ENCODE measurements at regions not wholly inside any gene's neighbourhood (a gene's known extent, or its start where the extent isn't known, plus 50 kb on each side); places are given as distances from the start of the nearest gene placed in this dataset.

DNA sequence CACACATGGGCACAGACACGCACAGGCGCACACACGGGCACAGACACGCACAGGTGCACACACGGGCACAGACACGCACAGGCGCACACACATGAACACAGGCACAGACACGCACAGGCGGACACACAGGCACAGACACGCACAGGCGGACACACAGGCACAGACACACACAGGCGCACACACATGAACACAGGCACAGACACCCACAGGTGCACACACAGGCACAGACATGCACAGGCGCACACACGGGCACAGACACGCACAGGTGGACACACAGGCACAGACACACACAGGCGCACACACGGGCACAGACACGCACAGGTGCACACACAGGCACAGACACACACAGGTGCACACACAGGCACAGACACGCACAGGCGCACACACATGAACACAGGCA lies 312.8 kb upstream of the IRX1 start:
- TF ChIP-seq ERF (CRISPR knock-in tag; IDR thresholded peaks at IDR 0.05) (no peak), ZFX (CRISPR knock-in tag; IDR thresholded peaks at IDR 0.05) (no peak), EZH2 (IDR thresholded peaks at IDR 0.05; ENCODE audit: borderline replicate concordance, low read depth, low read length) (no peak), HMGN3 (IDR thresholded peaks at IDR 0.05; ENCODE audit: borderline replicate concordance, extremely low read depth, insufficient read length, low read depth, low read length) (no peak), JUN (IDR thresholded peaks at IDR 0.05; ENCODE audit: borderline replicate concordance, low read depth, low read length) (no peak), JUN (CRISPR knock-in tag; IDR thresholded peaks at IDR 0.05; ENCODE audit: borderline replicate concordance) (no peak)
- TF ChIP-seq, protein P1, sequence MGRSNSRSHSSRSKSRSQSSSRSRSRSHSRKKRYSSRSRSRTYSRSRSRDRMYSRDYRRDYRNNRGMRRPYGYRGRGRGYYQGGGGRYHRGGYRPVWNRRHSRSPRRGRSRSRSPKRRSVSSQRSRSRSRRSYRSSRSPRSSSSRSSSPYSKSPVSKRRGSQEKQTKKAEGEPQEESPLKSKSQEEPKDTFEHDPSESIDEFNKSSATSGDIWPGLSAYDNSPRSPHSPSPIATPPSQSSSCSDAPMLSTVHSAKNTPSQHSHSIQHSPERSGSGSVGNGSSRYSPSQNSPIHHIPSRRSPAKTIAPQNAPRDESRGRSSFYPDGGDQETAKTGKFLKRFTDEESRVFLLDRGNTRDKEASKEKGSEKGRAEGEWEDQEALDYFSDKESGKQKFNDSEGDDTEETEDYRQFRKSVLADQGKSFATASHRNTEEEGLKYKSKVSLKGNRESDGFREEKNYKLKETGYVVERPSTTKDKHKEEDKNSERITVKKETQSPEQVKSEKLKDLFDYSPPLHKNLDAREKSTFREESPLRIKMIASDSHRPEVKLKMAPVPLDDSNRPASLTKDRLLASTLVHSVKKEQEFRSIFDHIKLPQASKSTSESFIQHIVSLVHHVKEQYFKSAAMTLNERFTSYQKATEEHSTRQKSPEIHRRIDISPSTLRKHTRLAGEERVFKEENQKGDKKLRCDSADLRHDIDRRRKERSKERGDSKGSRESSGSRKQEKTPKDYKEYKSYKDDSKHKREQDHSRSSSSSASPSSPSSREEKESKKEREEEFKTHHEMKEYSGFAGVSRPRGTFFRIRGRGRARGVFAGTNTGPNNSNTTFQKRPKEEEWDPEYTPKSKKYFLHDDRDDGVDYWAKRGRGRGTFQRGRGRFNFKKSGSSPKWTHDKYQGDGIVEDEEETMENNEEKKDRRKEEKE (IDR thresholded peaks at IDR 0.05; ENCODE audit: borderline replicate concordance in 1 of 2, control insufficient read depth in 1 of 2, low read depth in 2 of 2, low read length in 1 of 2): no peak
- TF ChIP-seq, protein P2, sequence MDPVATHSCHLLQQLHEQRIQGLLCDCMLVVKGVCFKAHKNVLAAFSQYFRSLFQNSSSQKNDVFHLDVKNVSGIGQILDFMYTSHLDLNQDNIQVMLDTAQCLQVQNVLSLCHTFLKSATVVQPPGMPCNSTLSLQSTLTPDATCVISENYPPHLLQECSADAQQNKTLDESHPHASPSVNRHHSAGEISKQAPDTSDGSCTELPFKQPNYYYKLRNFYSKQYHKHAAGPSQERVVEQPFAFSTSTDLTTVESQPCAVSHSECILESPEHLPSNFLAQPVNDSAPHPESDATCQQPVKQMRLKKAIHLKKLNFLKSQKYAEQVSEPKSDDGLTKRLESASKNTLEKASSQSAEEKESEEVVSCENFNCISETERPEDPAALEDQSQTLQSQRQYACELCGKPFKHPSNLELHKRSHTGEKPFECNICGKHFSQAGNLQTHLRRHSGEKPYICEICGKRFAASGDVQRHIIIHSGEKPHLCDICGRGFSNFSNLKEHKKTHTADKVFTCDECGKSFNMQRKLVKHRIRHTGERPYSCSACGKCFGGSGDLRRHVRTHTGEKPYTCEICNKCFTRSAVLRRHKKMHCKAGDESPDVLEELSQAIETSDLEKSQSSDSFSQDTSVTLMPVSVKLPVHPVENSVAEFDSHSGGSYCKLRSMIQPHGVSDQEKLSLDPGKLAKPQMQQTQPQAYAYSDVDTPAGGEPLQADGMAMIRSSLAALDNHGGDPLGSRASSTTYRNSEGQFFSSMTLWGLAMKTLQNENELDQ (CRISPR knock-in tag; IDR thresholded peaks at IDR 0.05; ENCODE audit: borderline replicate concordance): no peak
